ENCODE measurements at regions not wholly inside any gene's neighbourhood (a gene's known extent, or its start where the extent isn't known, plus 50 kb on each side); places are given as distances from the start of the nearest gene placed in this dataset.

- TF ChIP-seq CTCF (conservative IDR thresholded peaks at IDR 0.05; ENCODE audit: low read depth in 2 of 2), result no peak
- no peak for TF ChIP-seq POLR2AphosphoS5 (IDR thresholded peaks at IDR 0.05; ENCODE audit: low read depth)
- no peak for TF ChIP-seq EZH2 (IDR thresholded peaks at IDR 0.05; ENCODE audit: low read depth, unreplicated experiment)
- TF ChIP-seq EZH2phosphoT487 (IDR thresholded peaks at IDR 0.05; ENCODE audit: unreplicated experiment), result no peak
- TF ChIP-seq REST (IDR thresholded peaks at IDR 0.05; ENCODE audit: unreplicated experiment), result no peak
These were observed 1277.7 kb upstream of the CELF4 start for GRCh38 chr18:38843291-38843690.

Measured in GM23338 (cell line).